ENCODE measurements at regions not wholly inside any gene's neighbourhood (a gene's known extent, or its start where the extent isn't known, plus 50 kb on each side); places are given as distances from the start of the nearest gene placed in this dataset.

- no peak for DNase-seq
Measured at GRCh38 chr15:96390986-96391385, 60.5 kb downstream of the NR2F2 start.

- DNase-seq = no peak
Measured at GRCh38 chr15:96392380-96393208, 62.1 kb downstream of the NR2F2 start.

GRCh38 chr15:96393209-96393513 is 62.7 kb downstream of the NR2F2 start:
- no peak for DNase-seq

GRCh38 chr15:96395687-96396086 is 65.2 kb downstream of the NR2F2 start:
- no peak for DNase-seq

GRCh38 chr15:96398776-96399175 is 68.3 kb downstream of the NR2F2 start:
- DNase-seq = no peak

GRCh38 chr15:96402403-96402802 is 71.9 kb downstream of the NR2F2 start:
- no peak for DNase-seq

- DNase-seq = no peak
Measured at GRCh38 chr15:96403071-96403470, 72.6 kb downstream of the NR2F2 start.

GRCh38 chr15:96403932-96404331 is 73.4 kb downstream of the NR2F2 start:
- DNase-seq = no peak

GRCh38 chr15:96404560-96404959 is 74.1 kb downstream of the NR2F2 start:
- no peak for DNase-seq

GRCh38 chr15:96406291-96406690 is 75.8 kb downstream of the NR2F2 start:
- DNase-seq = no peak

- DNase-seq = no peak
Measured at GRCh38 chr15:96406701-96407100, 76.2 kb downstream of the NR2F2 start.

GRCh38 chr15:96407482-96407881 is 77.0 kb downstream of the NR2F2 start:
- no peak for DNase-seq

- no peak for DNase-seq
Measured at GRCh38 chr15:96408591-96409183, 78.2 kb downstream of the NR2F2 start.

- DNase-seq = no peak
Measured at GRCh38 chr15:96409215-96410138, 79.0 kb downstream of the NR2F2 start.

GRCh38 chr15:96410175-96411055 is 79.9 kb downstream of the NR2F2 start:
- DNase-seq = no peak

- DNase-seq = no peak
Measured at GRCh38 chr15:96411056-96412031, 80.8 kb downstream of the NR2F2 start.

- no peak for DNase-seq
Measured at GRCh38 chr15:96412045-96412905, 81.8 kb downstream of the NR2F2 start.

GRCh38 chr15:96412906-96413231 is 82.4 kb downstream of the NR2F2 start:
- DNase-seq = no peak

GRCh38 chr15:96413657-96414056 is 83.2 kb downstream of the NR2F2 start:
- DNase-seq = no peak

- DNase-seq = no peak
Measured at GRCh38 chr15:96414875-96415274, 84.4 kb downstream of the NR2F2 start.

Measured in NCI-H1436 (cell line).